H1 (cell line): ENCODE measurements at regions not wholly inside any gene's neighbourhood (a gene's known extent, or its start where the extent isn't known, plus 50 kb on each side); places are given as distances from the start of the nearest gene placed in this dataset.

Source experiments
- CEBPB ChIP-seq: IDR thresholded peaks from 2 replicates; pipeline ENCODE4 v1.6.1; 2012; ENCODE audit warnings: low read depth, low read length
- CTCF ChIP-seq, 3 experiments: IDR thresholded peaks; 1 replicate in 2 of 3; 2 replicates in 1 of 3; pipeline versions ENCODE4 v1.5.1 to v1.6.1; 2011; ENCODE audit warnings: low read length in 3 of 3, mild to moderate bottlenecking in 3 of 3, inconsistent platforms in 2 of 3, low read depth in 1 of 3, moderate library complexity in 1 of 3; ENCODE audit not compliant: insufficient read depth in 1 of 3; ENCODE audit errors: control extremely low read depth in 1 of 3
- EP300 ChIP-seq, 2 experiments: IDR thresholded peaks; 1 replicate in 1 of 2; 2 replicates in 1 of 2; pipeline ENCODE4 v1.6.1; 2011 to 2012; ENCODE audit warnings: low read depth in 2 of 2, low read length in 2 of 2, mild to moderate bottlenecking in 2 of 2, borderline replicate concordance in 1 of 2, inconsistent platforms in 1 of 2, moderate library complexity in 1 of 2
- TAF1 ChIP-seq: IDR thresholded peaks from 2 replicates; pipeline ENCODE4 v1.6.1; 2011; ENCODE audit warnings: mild to moderate bottlenecking, low read depth, low read length
- ZNF274 ChIP-seq: IDR thresholded peaks from 2 replicates; pipeline ENCODE4 v1.7.0; 2012; ENCODE audit warnings: low read length, borderline replicate concordance; ENCODE audit errors: extremely low read depth

GRCh38 chr5:158590746-158591300 lies 508.9 kb downstream of the EBF1 start:
- TF ChIP-seq CTCF (IDR thresholded peaks at IDR 0.05; ENCODE audit: control extremely low read depth in 1 of 3, insufficient read depth in 1 of 3, low read depth in 1 of 3, low read length in 3 of 3) (no peak), EP300 (IDR thresholded peaks at IDR 0.05; ENCODE audit: borderline replicate concordance in 1 of 2, low read depth in 2 of 2, low read length in 2 of 2) (no peak), CEBPB (no peak), ZNF274 (no peak), TAF1 (no peak)
